GM18907 (cell line): ENCODE measurements at regions not wholly inside any gene's neighbourhood (a gene's known extent, or its start where the extent isn't known, plus 50 kb on each side); places are given as distances from the start of the nearest gene placed in this dataset.

ENCODE experiments used
- ATAC-seq: cut with Tn5 transposase; IDR thresholded peaks from one replicate; pipeline ENCODE4 v1.9.1; 2021; ENCODE audit warnings: mild to moderate bottlenecking, moderate library complexity; ENCODE audit not compliant: unreplicated experiment

GRCh38 chr1:57883642-57883995, 459.8 kb upstream of the DAB1 start:
- ATAC-seq = no peak

GRCh38 chr1:57882934-57883641, 459.2 kb upstream of the DAB1 start:
- ATAC-seq = no peak

- no peak for ATAC-seq
Observed at GRCh38 chr1:57882072-57882471, 458.2 kb upstream of the DAB1 start.

- ATAC-seq = no peak
Observed at GRCh38 chr1:57881639-57882038, 457.8 kb upstream of the DAB1 start.

- no peak for ATAC-seq
Observed at GRCh38 chr1:57879700-57880099, 455.8 kb upstream of the DAB1 start.

- ATAC-seq = no peak
Observed at GRCh38 chr1:57874418-57874877, 450.6 kb upstream of the DAB1 start.

GRCh38 chr1:57872913-57873312, 449.1 kb upstream of the DAB1 start:
- no peak for ATAC-seq

- no peak for ATAC-seq
Observed at GRCh38 chr1:57868908-57869307, 445.0 kb upstream of the DAB1 start.

- ATAC-seq = no peak
Observed at GRCh38 chr1:57868239-57868638, 444.4 kb upstream of the DAB1 start.

- no peak for ATAC-seq
Observed at GRCh38 chr1:57866998-57867397, 443.1 kb upstream of the DAB1 start.

- ATAC-seq = no peak
Observed at GRCh38 chr1:57860931-57861565, 437.2 kb upstream of the DAB1 start.

- no peak for ATAC-seq
Observed at GRCh38 chr1:57860325-57860724, 436.5 kb upstream of the DAB1 start.

GRCh38 chr1:57858740-57859139, 434.9 kb upstream of the DAB1 start:
- no peak for ATAC-seq

- no peak for ATAC-seq
Observed at GRCh38 chr1:57857809-57858208, 433.9 kb upstream of the DAB1 start.

- no peak for ATAC-seq
Observed at GRCh38 chr1:57854436-57854835, 430.6 kb upstream of the DAB1 start.

- ATAC-seq = no peak
Observed at GRCh38 chr1:57850176-57850940, 426.5 kb upstream of the DAB1 start.

GRCh38 chr1:57848406-57848805, 424.5 kb upstream of the DAB1 start:
- ATAC-seq = no peak

- ATAC-seq = no peak
Observed at GRCh38 chr1:57845041-57845440, 421.2 kb upstream of the DAB1 start.

- ATAC-seq = no peak
Observed at GRCh38 chr1:57844382-57844980, 420.6 kb upstream of the DAB1 start.

- no peak for ATAC-seq
Observed at GRCh38 chr1:57843760-57844159, 419.9 kb upstream of the DAB1 start.

- ATAC-seq = no peak
Observed at GRCh38 chr1:57839526-57839925, 415.7 kb upstream of the DAB1 start.

GRCh38 chr1:57839067-57839466, 415.2 kb upstream of the DAB1 start:
- no peak for ATAC-seq
